HG03520 (cell line): ENCODE measurements at regions not wholly inside any gene's neighbourhood (a gene's known extent, or its start where the extent isn't known, plus 50 kb on each side); places are given as distances from the start of the nearest gene placed in this dataset.
"Not testable (repeated sequence)": the region's sequence is repeated elsewhere in the genome, so short reads cannot be mapped to it uniquely, and the experiment has no call there.

Experiments
- ATAC-seq: cut with Tn5 transposase; IDR thresholded peaks from one replicate; pipeline ENCODE4 v1.9.1; 2021; ENCODE audit warnings: mild to moderate bottlenecking, moderate library complexity; ENCODE audit not compliant: unreplicated experiment

- no peak for ATAC-seq
These were observed 167.5 kb upstream of the NAMPT start for GRCh38 chr7:106452031-106452851.

DNA sequence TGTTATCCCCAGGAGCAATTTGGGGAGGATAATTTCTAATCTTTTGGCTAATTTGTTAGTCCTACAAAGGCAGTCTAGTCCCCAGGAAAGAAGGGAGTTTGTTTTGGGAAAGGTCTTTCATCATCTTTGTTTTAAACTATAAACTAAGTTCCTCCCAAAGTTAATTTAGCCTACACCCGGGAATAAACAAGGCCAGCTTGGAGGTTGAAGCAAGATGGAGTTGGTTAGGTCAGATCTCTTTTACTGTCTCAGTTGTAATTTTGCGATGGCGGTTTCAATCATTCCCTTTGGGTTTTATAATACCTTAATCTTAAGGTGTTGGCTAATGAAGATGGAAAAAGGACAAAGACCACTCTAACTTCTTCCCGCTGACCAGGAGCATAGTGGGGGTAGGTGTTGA lies 166.4 kb upstream of the NAMPT start:
- ATAC-seq: no peak

DNA sequence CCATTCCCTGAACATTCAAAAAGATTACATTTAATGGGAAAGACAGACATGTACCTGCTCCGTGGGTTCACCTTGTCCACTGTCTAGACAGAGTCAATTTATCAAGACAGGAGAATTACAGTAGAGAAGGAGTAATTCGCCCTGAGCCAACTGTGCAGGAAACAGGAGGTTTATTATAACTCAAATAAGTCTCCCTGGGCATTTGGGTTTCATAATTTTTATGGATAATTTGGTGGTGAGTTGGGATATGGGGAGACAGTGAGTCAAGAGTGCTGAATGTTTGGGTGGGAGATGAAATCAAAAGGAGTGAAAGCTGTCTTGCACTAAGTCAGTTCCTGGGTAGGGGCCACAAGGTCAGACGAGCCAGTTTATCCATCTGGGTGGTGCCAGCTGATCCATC lies 165.9 kb upstream of the NAMPT start:
- no peak for ATAC-seq

DNA sequence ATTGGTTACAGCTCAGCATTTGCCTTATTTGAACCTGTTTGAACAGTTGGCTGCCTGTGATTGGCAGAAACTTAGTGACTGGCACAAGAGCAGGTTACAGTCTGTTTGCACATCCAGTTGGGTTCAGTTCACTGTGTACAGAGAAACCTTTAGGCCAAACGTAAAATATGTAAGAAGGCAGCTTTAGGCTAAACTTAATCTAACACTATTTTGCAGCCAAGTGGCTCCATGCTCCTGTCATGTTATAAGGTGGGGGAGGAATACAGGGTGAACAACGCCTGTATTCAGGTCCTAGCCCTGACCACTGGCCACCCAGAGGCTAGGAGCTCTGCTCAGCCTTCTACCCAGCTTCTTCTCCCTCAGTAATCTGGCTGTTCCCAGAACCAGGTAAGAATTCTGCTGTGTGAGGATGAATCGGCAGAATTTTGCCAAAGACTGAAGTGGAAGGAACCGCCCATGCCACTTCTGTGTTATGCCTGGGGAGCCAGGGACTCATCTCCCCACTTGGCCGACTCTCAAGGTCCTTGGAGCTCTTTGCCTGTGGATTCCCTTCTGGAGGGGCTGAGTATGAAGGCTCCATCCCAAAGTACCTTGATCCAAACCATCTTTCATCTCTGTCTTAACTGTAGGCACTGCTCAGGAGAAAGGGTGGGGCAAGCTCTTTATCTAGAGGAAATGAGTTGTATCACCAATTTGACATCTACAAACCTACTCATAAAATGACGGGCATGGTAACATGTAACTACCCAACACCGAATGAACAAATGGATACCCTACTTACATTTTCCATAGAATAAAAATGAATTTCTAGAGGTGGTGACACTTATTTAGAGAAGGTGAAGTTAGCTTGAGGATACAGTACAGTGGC lies 164.4 kb upstream of the NAMPT start:
- no peak for ATAC-seq

DNA sequence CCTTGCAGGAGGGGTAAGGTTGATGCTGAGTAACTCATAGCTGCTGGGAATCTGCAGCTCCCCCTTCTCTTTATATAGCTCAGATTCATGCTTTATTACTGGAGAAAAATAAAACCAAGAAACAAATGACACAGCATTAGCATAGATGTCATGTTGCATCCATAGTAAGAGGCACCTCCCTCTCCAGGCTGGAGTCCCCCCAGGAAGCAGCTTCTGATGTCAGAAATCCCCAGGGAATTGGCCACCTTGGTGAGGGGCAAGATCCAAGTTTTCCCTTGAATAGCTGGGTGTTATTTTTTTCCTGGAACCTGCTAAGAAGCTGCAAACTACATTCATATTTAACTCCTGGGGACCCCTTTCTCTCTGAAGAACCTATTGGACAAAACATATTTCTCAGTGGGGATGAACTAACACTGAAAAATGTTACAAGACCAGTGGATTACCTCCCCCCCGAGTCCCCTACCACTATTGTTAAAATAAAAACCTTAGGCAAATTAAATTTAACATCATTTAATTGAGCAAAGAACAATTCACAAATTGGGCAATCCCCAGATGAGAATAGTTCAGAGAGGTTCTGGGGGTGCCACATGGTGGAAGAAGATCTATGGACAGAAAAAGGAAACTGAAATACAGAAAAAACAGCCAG lies 163.7 kb upstream of the NAMPT start:
- no peak for ATAC-seq

GRCh38 chr7:106447318-106447847 lies 162.6 kb upstream of the NAMPT start:
- ATAC-seq: no peak

- ATAC-seq: not testable (repeated sequence)
These were observed 160.6 kb upstream of the NAMPT start for GRCh38 chr7:106445366-106445765.

DNA sequence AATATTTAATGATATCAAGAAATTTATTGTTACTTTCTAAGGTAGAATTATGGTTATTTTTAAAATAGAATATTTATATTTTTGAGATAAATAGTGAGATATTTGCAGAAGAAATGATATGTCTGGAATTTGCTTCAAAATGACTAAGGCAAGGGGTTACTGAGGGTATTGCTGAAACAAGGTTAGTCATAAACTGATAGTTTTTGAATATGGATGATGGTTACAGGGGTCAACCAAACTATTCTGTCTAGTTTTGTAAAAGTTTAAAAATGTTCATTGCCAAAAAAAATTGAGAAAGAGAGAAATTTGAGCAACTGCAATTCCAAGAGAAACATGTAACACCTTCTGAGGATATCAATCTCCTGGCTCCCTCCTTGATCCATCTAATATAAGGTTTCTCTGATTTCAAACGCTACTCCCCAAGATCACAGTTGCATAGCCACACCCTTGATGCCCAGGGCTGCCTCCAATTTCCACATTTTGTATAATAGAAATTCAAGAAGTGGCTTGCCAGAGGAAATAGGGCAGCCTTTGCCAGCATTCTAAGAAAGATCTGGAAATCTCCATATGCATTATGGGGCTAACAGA lies 159.4 kb upstream of the NAMPT start:
- no peak for ATAC-seq

GRCh38 chr7:106443156-106443555 lies 158.4 kb upstream of the NAMPT start:
- ATAC-seq: no peak

DNA sequence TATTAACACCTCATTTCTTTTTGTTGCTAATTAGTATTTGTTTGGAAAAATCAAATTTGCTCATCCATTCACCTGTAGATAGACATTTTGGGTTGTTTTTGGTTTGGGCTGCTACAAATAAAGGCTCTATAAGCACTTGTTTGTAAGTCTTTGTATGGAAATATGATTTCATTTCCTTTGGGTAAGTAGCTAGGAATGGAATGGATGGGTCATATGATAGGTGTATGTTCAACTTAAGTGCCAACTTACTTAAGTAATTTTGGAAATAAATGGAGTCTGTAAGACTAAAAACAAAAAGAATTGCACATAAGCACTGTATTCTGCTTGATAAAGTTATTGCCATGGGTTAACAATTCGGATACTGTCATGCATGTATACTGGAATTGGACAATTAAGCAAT lies 157.7 kb upstream of the NAMPT start:
- ATAC-seq: no peak

- not testable (repeated sequence) for ATAC-seq
These were observed 156.6 kb upstream of the NAMPT start for GRCh38 chr7:106441343-106441742.

GRCh38 chr7:106436933-106437332 lies 152.2 kb upstream of the NAMPT start:
- ATAC-seq: not testable (repeated sequence)

DNA sequence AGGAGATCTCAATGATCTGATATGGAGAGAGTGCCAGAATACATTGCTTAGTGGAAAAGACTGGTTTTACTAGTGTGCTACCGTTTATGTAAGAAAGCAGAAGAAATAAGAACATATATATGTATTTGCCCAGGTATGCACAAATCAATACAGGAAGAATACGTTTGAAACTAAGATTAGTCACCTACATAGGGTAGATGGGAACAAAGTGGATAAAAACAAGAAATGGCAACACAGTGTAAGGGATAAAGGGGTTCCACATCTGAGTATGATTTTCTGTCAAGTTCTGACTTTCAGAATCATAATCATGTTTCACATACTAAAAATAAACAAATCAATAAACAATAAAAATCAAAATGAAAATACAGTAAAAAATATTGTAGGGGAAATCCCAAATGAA lies 148.6 kb upstream of the NAMPT start:
- ATAC-seq: no peak

DNA sequence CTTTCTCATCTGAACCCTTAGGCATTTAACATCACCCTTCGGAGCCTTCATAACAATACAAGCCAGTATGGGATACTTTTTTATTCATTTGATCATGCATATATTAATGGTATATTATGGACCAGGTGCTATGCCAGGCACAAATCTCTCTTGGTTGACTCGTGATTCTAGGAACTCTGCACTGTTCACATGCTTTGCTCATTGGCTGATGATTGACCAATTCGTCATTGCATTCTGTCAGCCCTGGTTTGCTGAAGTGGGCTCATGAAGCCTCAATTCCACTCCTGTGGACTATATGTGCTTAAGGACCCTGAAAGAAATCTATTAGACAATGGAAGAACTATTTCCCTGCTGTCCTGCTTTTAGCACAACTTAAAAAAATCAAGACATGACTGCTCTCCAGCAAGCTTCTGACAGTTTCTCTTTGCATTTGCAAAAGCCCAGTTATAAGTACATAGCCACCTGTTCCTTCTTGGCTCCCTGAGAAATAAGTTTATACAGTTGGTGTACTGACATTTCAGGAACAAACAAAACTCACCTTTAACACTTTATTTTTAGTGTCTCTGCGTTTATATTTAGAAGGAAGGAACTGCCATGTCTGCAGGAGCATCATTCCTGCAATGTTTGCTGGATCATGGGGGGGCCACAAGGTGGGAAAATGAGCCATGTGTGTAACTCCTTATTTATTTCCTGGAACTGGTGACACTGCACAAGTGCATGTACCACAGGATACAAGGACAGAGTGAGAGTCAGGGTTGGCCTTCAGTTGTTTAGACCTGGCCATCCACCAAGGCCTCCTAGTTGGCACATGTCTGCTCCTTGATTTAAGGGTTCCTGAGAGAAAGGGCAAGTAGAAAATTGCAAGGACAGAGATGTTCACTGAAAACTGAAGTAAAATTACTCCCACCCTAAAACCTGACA lies 146.0 kb upstream of the NAMPT start:
- ATAC-seq: no peak

DNA sequence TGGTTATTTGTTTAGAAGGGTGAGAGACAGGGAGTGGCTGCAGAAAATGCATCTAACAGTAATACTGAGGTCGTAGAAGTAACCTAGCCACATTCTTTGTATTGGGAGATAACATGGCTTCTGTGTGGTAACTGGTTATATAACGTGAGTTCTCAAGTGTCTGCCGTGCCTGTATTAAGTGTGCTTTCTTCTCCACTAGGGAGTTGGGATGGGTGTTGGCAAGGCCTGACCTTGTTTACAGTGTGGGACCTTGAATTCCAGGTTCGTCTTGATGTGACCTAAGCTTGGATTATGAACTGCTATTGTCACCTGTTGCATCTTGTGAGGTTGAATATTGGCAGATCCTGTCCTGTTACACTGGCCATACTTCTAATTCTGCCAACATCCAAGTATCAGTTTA lies 145.3 kb upstream of the NAMPT start:
- ATAC-seq: no peak

GRCh38 chr7:106426803-106427202 lies 142.0 kb upstream of the NAMPT start:
- no peak for ATAC-seq

GRCh38 chr7:106425017-106425719 lies 140.4 kb upstream of the NAMPT start:
- ATAC-seq: peak; percentile 85

DNA sequence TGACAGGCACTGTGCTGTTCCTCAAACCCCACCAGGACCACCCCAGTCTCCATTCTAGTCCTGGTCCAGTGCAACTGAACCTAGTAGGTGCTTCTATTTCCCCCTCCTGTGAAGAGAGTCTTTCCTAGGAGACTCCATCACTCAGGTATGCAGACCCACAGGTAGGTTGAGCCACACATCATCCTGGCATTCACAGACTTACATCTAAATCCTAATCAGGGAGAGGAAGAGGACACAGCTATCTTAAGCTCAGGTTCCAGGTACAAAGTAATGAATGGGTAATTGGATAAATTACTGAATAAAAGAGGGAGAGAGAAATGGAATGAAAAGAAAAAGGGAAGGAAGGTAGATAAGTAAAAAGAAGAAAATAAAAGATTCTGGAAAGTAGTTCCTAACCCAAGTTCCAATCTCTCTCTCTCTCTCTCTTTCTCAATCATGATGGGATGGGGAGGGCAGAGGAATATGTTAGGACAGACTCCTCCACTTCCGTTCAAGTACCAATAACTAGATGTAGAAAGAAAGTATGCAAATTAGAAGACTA lies 139.8 kb upstream of the NAMPT start:
- ATAC-seq: no peak
